Adrenal gland (tissue), 9 donors: ENCODE measurements at regions not wholly inside any gene's neighbourhood (a gene's known extent, or its start where the extent isn't known, plus 50 kb on each side); places are given as distances from the start of the nearest gene placed in this dataset.

Source experiments
- DNase-seq, 7 donors: peaks; one replicate each; pipeline ENCODE4 v3.0.0-alpha.2; 2019 to 2020
- H3K27ac ChIP-seq, 5 donors: fragments of 200-600 bp; sonication (generic) in 4 of 5; 1 replicate in 3 of 5; 2 replicates in 2 of 5; pipeline versions ENCODE4 v1.5.1 to v1.8.0; 2016 to 2020; ENCODE audit warnings: mild to moderate bottlenecking in 1 of 5
- H3K27me3 ChIP-seq: fragments of 200-600 bp; 2 replicates; pipeline ENCODE4 v1.8.0; 2021
- H3K36me3 ChIP-seq, 2 donors: fragments of 200-600 bp; replicated peaks in 1 of 2; 1 replicate in 1 of 2; 2 replicates in 1 of 2; pipeline versions ENCODE4 v1.5.1 to v1.8.0; 2018 to 2022
- H3K4me1 ChIP-seq, 2 donors: fragments of 200-600 bp; replicated peaks in 1 of 2; 1 replicate in 1 of 2; 2 replicates in 1 of 2; pipeline versions ENCODE4 v1.5.1 to v1.8.0; 2018 to 2021
- H3K4me3 ChIP-seq, 4 donors: fragments of 200-600 bp; sonication (generic) in 3 of 4; one replicate each; pipeline ENCODE4 v1.5.1; 2016 to 2018
- H3K9me3 ChIP-seq, 3 donors: fragments of 200-600 bp; sonication (generic) in 1 of 3; replicated peaks in 1 of 3; 1 replicate in 2 of 3; 2 replicates in 1 of 3; pipeline versions ENCODE4 v1.5.1 to v1.8.0; 2016 to 2021
- POLR2A ChIP-seq, 2 donors: fragments of 450-650 bp; IDR thresholded peaks; one replicate each; pipeline ENCODE4 v1.6.1; 2017; ENCODE audit warnings: antibody characterized with exemption in 2 of 2, mild to moderate bottlenecking in 2 of 2, moderate library complexity in 1 of 2
- WGBS, 4 donors: extraction: QIAGEN DNeasy Blood & Tissue Kit in 2 of 4; methylation state at CpG; one replicate each; pipeline versions ENCODE4 v1.1.5 to v1.1.7; 2013 to 2017; 5-methylcytosine and 5-hydroxymethylcytosine counted together
- intact Hi-C, 2 donors: fragments of 100-400 bp; cut with DNase I; formaldehyde crosslinking; loops; one replicate each; pipeline versions ENCODE4 v1.14.1 to v1.15.0; 2022 to 2023
- TF ChIP-seq, protein P1 (sequence below), 6 experiments: fragments of 450-650 bp in 4 of 6; fragments of 200-600 bp in 2 of 6; sonication (generic) in 1 of 6; IDR thresholded peaks; 1 replicate in 5 of 6; 2 replicates in 1 of 6; pipeline versions ENCODE4 v1.5.1 to v1.8.0; 2016 to 2021; ENCODE audit warnings: antibody characterized with exemption in 6 of 6, mild to moderate bottlenecking in 2 of 6, moderate library complexity in 1 of 6
- donor health status: healthy with polysubstance abuse.
- donor health status: Bipolar disorder and iron deficiency.
- donor health status: DM: yes; HTN: yes; CAD: no.
- donor health status: DM: no; HTN: no; CAD: no.
- donor health status: DM: no; HTN: no; CAD: no.

DNA sequence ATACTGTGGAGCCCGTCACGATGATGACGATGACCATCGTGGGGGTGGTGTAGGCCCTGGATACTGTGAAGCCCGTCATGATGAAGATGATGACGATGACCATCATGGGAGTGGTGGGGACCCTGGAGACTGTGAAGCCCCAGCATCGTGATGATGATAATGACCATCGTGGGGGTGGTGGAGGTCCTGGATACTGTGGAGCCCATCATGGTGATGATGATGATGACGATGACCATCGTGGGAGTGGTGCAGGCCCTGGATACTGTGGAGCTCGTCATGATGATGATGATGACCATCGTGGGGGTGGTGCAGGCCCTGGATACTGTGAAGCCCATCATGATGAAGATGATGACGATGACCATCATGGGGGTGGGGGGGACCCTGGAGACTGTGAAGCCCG is 81.0 kb upstream of the SALL3 start:
- Histone ChIP-seq H3K36me3 (no peaks in the 10 kb centered on the region), H3K4me3 (no peak overlapping the region), H3K27me3 (no peaks in the 10 kb centered on the region), H3K27ac (no peak overlapping the region), H3K9me3 (no peaks in the 10 kb centered on the region), H3K4me1 (no peaks in the 10 kb centered on the region)
- TF ChIP-seq POLR2A (IDR thresholded peaks at IDR 0.05) = no peak
- TF ChIP-seq, protein P1, sequence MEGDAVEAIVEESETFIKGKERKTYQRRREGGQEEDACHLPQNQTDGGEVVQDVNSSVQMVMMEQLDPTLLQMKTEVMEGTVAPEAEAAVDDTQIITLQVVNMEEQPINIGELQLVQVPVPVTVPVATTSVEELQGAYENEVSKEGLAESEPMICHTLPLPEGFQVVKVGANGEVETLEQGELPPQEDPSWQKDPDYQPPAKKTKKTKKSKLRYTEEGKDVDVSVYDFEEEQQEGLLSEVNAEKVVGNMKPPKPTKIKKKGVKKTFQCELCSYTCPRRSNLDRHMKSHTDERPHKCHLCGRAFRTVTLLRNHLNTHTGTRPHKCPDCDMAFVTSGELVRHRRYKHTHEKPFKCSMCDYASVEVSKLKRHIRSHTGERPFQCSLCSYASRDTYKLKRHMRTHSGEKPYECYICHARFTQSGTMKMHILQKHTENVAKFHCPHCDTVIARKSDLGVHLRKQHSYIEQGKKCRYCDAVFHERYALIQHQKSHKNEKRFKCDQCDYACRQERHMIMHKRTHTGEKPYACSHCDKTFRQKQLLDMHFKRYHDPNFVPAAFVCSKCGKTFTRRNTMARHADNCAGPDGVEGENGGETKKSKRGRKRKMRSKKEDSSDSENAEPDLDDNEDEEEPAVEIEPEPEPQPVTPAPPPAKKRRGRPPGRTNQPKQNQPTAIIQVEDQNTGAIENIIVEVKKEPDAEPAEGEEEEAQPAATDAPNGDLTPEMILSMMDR (IDR thresholded peaks at IDR 0.05) = no peak
- intact Hi-C loops = no loop called here
- WGBS, 4 donors = 84 to 89% (median 88%) methylated on average over 14 of the region's 14 CpGs
- DNase-seq = no peak

DNA sequence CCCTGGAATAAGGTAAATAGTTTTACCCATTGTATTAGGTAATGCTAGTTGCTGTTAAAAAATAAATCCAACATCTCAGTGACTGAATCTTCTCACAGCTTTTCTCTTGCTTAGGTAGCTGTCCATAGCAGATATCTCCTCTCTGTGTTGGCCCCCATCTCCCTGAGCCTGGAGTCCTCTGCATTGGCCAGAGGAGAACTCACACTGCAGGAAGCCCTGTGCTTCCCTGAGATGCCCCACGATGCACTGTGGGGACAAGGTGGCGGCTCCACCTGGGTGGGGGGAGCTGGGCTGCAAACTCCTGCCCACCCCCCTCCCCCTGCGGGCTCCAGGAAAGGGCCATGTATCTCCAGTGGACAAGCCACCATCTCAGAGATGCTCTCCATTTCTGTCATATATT is 80.4 kb upstream of the SALL3 start:
- WGBS, 4 donors = 82 to 96% (median 85%) methylated on average over 2 to 3 of the region's 3 CpGs
- TF ChIP-seq POLR2A (IDR thresholded peaks at IDR 0.05) = no peak
- TF ChIP-seq, protein P1 (IDR thresholded peaks at IDR 0.05) = no peak

DNA sequence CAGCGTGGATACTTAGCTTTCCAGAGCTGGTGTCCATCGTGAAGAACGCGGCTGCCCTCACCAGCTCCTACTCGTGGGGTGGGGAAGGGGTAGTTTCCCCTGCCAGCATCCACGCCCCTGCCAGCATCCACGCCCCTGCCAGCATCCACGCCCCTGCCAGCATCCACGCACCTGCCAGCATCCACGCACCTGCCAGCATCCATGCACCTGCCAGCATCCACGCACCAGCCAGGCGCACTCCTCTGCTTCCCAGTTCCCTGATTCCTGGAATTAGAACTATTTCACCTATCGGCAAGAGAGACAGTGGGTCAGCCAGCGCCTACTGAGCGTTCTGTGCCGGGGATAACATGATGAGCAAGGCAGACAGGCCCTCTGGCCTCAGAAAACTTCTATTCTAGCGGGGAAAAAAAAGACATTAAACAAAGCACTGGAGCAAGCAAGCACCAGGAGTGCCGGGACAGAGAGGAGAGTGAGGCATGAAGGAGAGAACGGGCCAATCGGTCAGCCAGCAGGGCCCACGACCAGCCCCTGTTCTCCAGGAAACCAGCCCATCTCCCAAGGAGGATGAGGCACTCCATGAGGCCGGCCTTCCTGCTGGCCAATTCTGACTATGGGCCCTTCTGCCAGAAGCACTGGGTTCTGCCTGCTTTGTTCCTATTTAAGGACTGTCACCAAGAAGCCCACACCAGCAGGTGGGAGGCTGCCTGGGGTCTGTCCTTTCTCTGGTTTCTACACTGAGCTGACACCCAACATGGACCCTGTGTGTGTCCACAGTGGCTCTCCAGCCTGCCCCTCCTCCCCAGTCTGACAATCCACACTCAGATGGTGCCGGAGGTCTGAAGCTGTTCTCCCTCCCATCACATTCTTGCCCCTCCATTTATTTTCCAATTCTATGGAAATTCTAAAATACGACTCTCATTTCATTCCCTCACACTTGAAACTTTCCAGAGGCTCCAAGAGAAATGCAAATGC is 78.4 kb upstream of the SALL3 start:
- 75 to 82% (median 81%) methylated on average over 24 of the region's 24 CpGs for WGBS, 4 donors
- H3K27me3 ChIP-seq = no peaks in the 10 kb centered on the region
- DNase-seq = no peak
- no peak overlapping the region for H3K4me3 ChIP-seq
- H3K9me3 ChIP-seq = no peaks in the 10 kb centered on the region
- TF ChIP-seq, protein P1 (IDR thresholded peaks at IDR 0.05) = no peak
- TF ChIP-seq POLR2A (IDR thresholded peaks at IDR 0.05) = no peak
- H3K4me1 ChIP-seq = no peaks in the 10 kb centered on the region
- H3K27ac ChIP-seq = no peak overlapping the region
- intact Hi-C loops = no loop called here
- H3K36me3 ChIP-seq = no peaks in the 10 kb centered on the region

More for the DNA sequence above, 80.4 kb upstream of the SALL3 start:
- no peaks in the 10 kb centered on the region for H3K4me1 ChIP-seq
- H3K4me3 ChIP-seq = no peak overlapping the region
- no peak overlapping the region for H3K27ac ChIP-seq
- H3K9me3 ChIP-seq = no peaks in the 10 kb centered on the region
- no peaks in the 10 kb centered on the region for H3K27me3 ChIP-seq
- H3K36me3 ChIP-seq = no peaks in the 10 kb centered on the region
- intact Hi-C loops = no loop called here
- no peak for DNase-seq

DNA sequence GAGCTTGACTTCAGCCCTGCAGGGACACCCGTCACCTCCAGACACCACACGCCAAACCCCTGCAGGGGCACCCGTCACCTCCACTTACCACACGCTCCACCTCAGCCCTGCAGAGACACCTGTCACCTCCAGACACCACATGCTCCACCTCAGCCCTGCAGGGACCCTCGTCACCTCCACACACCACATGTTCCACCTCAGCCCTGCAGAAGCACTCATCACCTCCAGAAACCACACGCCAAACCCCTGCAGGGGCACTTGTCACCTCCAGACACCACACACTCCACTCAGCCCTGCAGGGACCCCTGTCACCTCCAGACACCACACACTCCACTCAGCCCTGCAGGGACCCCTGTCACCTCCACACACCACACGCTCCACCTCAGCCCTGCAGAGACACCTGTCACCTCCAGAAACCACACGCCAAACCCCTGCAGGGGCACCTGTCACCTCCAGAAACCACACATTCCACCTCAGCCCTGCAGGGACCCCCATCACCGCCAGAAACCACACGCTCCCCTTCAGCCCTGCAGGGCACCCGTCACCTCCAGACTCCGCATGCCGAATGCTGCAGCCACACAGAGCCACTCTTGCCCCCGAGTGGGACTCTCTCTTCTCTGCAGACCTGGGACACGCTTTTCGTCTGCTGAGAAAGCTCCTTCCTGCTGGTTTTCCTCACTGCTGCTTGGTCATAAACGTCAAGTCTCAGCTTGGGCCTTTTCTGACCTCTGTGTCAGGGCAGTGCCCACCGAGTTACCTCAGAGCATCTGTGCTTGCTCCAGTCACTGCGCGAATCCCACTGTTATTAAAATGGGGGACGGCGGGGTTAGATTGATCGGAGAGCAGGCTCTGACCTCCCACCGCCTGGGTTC is 77.5 kb upstream of the SALL3 start:
- no peaks in the 10 kb centered on the region for H3K9me3 ChIP-seq
- H3K27me3 ChIP-seq = no peaks in the 10 kb centered on the region
- no peak for TF ChIP-seq POLR2A (IDR thresholded peaks at IDR 0.05)
- TF ChIP-seq, protein P1 (IDR thresholded peaks at IDR 0.05) = no peak
- no peak overlapping the region for H3K27ac ChIP-seq
- no peaks in the 10 kb centered on the region for H3K4me1 ChIP-seq
- intact Hi-C loops = no loop called here
- no peak for DNase-seq
- H3K4me3 ChIP-seq = no peak overlapping the region
- 68 to 72% (median 69%) methylated on average over 18 to 24 of the region's 24 CpGs for WGBS, 4 donors
- no peaks in the 10 kb centered on the region for H3K36me3 ChIP-seq
